Cardiac muscle cell (in vitro differentiated cells and primary cell): ENCODE measurements at regions not wholly inside any gene's neighbourhood (a gene's known extent, or its start where the extent isn't known, plus 50 kb on each side); places are given as distances from the start of the nearest gene placed in this dataset.
A peak's percentile ranks its signal among the peaks of the same experiment; 100 is the strongest.

Experiments
- DNase-seq, 2 donors: peaks; one replicate each; pipeline versions ENCODE4 v3.0.0 to v3.0.0-alpha.2; 2010 to 2017; ENCODE audit warnings: low read depth in 1 of 2, low spot score in 1 of 2
- H3K27ac ChIP-seq: fragments of 200-600 bp; sonication (generic); 2 replicates; pipeline ENCODE4 v1.5.1; 2016
- H3K27me3 ChIP-seq: fragments of 200-600 bp; sonication (generic); 2 replicates; pipeline ENCODE4 v1.6.0; 2016; ENCODE audit warnings: control low read depth
- H3K36me3 ChIP-seq: fragments of 200-600 bp; sonication (generic); 2 replicates; pipeline ENCODE4 v1.5.1; 2016; ENCODE audit warnings: control low read depth
- H3K4me1 ChIP-seq: fragments of 200-600 bp; sonication (generic); 2 replicates; pipeline ENCODE4 v1.8.1; 2017; ENCODE audit warnings: low read depth, mild to moderate bottlenecking, mixed run types
- H3K4me3 ChIP-seq: fragments of 200-600 bp; sonication (generic); 2 replicates; pipeline ENCODE4 v1.5.1; 2016; ENCODE audit warnings: mild to moderate bottlenecking
- H3K9me3 ChIP-seq: fragments of 200-600 bp; sonication (generic); 2 replicates; pipeline ENCODE4 v1.5.1; 2017; ENCODE audit warnings: low read depth, mild to moderate bottlenecking, control low read depth
- CTCF ChIP-seq: IDR thresholded peaks from 2 replicates; pipeline ENCODE4 v1.5.1; 2012; ENCODE audit warnings: low read depth, mild to moderate bottlenecking, low read length

GRCh38 chr5:143543358-143544255 is 140.1 kb upstream of the NR3C1 start:
- H3K4me1 ChIP-seq, result no peaks in the 10 kb centered on the region
- no peak for TF ChIP-seq CTCF

GRCh38 chr5:143542798-143543144 is 139.3 kb upstream of the NR3C1 start:
- H3K4me1 ChIP-seq, result no peaks in the 10 kb centered on the region
- no peaks in the 10 kb centered on the region for H3K27me3 ChIP-seq
- H3K27ac ChIP-seq, result no peak overlapping the region
- TF ChIP-seq CTCF, result no peak
- no peaks in the 10 kb centered on the region for H3K9me3 ChIP-seq
- H3K4me3 ChIP-seq, result no peak overlapping the region
- DNase-seq, result peak; percentile 19 to 74
- H3K36me3 ChIP-seq, result no peaks in the 10 kb centered on the region

More at GRCh38 chr5:143543358-143544255, 140.1 kb upstream of the NR3C1 start:
- H3K4me3 ChIP-seq, result no peak overlapping the region
- DNase-seq, result peak in 1 of 2 donors; percentile 42
- H3K27ac ChIP-seq, result no peak overlapping the region
- no peaks in the 10 kb centered on the region for H3K36me3 ChIP-seq
- H3K9me3 ChIP-seq, result no peaks in the 10 kb centered on the region
- H3K27me3 ChIP-seq, result no peaks in the 10 kb centered on the region

DNA sequence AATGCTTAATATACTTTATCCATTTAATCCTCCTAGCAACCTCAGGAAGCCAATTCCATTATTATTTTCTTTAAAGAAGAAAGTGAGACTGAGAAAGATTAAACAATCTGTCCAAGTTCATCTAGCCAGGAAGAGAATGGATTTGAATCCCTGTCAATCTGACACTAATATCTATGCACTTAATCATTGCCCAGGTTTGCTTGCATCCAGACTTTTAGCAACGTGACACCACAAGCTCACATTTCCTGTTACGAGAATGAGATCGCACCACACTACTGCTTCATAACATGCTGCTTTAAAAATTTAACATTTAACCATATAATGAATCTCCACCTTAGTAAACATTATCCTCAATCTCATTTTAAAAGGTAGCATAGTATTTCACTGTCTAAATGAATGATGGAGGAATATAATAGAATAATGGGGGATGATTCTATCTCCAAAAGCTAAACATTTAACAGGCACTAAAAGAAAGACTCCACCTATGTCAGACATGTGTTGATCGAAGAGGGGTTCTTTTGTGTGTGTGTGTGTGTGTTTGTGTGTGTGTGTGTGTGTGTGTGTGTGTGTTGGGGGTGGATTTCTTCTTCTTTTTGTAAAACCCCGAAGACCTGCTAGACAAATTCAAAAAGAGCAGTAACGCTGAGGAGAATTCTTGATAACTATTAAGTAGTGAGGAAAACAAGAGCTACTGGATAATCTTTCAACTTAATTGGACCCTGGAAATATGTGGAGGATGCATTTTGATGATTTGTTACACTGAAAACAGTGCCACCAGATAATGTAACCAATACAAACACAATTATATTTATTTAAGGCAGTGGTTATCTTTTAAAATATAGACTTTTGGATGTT is 138.7 kb upstream of the NR3C1 start:
- Histone ChIP-seq H3K27me3 (no peaks in the 10 kb centered on the region), H3K27ac (no peak overlapping the region)

DNA sequence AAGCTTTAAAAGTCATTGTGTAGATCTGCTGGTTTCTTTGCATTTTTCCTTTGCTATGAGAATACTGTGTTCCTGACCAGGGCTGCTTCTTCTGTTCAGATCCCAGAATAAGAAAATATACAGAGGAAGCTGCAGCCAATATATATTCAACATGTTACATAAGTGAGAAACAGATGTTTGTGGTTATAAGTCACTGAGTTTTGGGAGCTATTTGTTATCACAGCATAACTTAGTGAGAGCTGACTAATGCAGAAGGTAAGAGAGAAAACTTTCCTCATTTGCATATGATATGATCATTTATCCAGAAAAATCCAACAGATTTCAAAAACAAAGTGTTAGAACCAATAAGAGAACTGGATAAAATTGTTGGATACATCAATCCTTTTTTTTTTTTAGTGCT is 136.3 kb upstream of the NR3C1 start:
- no peak overlapping the region for H3K27ac ChIP-seq
- DNase-seq, result no peak
- no peaks in the 10 kb centered on the region for H3K36me3 ChIP-seq

More for the DNA sequence above, 138.7 kb upstream of the NR3C1 start:
- H3K36me3 ChIP-seq, result no peaks in the 10 kb centered on the region
- no peak for DNase-seq
- no peaks in the 10 kb centered on the region for H3K4me1 ChIP-seq
- no peak overlapping the region for H3K4me3 ChIP-seq
- H3K9me3 ChIP-seq, result no peaks in the 10 kb centered on the region
- TF ChIP-seq CTCF, result no peak

More for the DNA sequence above, 136.3 kb upstream of the NR3C1 start:
- Histone ChIP-seq H3K4me1 (no peaks in the 10 kb centered on the region), H3K4me3 (no peak overlapping the region), H3K9me3 (no peaks in the 10 kb centered on the region), H3K27me3 (no peaks in the 10 kb centered on the region)
- TF ChIP-seq CTCF, result no peak
